ENCODE measurements at regions not wholly inside any gene's neighbourhood (a gene's known extent, or its start where the extent isn't known, plus 50 kb on each side); places are given as distances from the start of the nearest gene placed in this dataset.

- TF ChIP-seq REPIN1 (CRISPR knock-in tag; IDR thresholded peaks at IDR 0.05; ENCODE audit: borderline replicate concordance, low read depth) (no peak), ATF2 (CRISPR knock-in tag; IDR thresholded peaks at IDR 0.05) (peak; percentile 26; the same call in 1 of the 2 replicates), MTA1 (CRISPR knock-in tag; IDR thresholded peaks at IDR 0.05; ENCODE audit: borderline replicate concordance) (no peak), ZNF784 (CRISPR knock-in tag; IDR thresholded peaks at IDR 0.05; ENCODE audit: borderline replicate concordance) (no peak), NFIC (IDR thresholded peaks at IDR 0.05; ENCODE audit: low read length) (peak; percentile 33; the same call in 1 of the 2 replicates), ZNF776 (CRISPR knock-in tag; IDR thresholded peaks at IDR 0.05) (no peak), CENPT (CRISPR knock-in tag; IDR thresholded peaks at IDR 0.05; ENCODE audit: low read depth) (no peak), ZNF274 (CRISPR knock-in tag; IDR thresholded peaks at IDR 0.05) (no peak), EZH2 (conservative IDR thresholded peaks at IDR 0.05; ENCODE audit: low read depth, low read length) (no peak), SALL2 (CRISPR knock-in tag; IDR thresholded peaks at IDR 0.05) (no peak), GZF1 (CRISPR knock-in tag; IDR thresholded peaks at IDR 0.05) (no peak), HIVEP1 (CRISPR knock-in tag; IDR thresholded peaks at IDR 0.05) (no peak), CBFB (CRISPR knock-in tag; IDR thresholded peaks at IDR 0.05) (no peak), ATF7-NPFF (CRISPR knock-in tag; IDR thresholded peaks at IDR 0.05; ENCODE audit: low read depth) (no peak), RBM22 (optimal IDR thresholded peaks at IDR 0.05; ENCODE audit: low read length) (no peak), ZNF598 (CRISPR knock-in tag; IDR thresholded peaks at IDR 0.05; ENCODE audit: borderline replicate concordance) (no peak), ZNF569 (CRISPR knock-in tag; IDR thresholded peaks at IDR 0.05; ENCODE audit: borderline replicate concordance) (no peak), ZNF839 (CRISPR knock-in tag; IDR thresholded peaks at IDR 0.05; ENCODE audit: borderline replicate concordance) (no peak), SP1 (IDR thresholded peaks at IDR 0.05) (no peak), SP1 (CRISPR knock-in tag; IDR thresholded peaks at IDR 0.05) (no peak), ATF5 (CRISPR knock-in tag; IDR thresholded peaks at IDR 0.05; ENCODE audit: low read depth) (no peak), KDM3A (CRISPR knock-in tag; IDR thresholded peaks at IDR 0.05; ENCODE audit: low read depth) (no peak), ZNF652 (CRISPR knock-in tag; IDR thresholded peaks at IDR 0.05; ENCODE audit: borderline replicate concordance, low read depth) (no peak), ZNF556 (CRISPR knock-in tag; IDR thresholded peaks at IDR 0.05; ENCODE audit: borderline replicate concordance) (no peak), HMG20A (CRISPR knock-in tag; IDR thresholded peaks at IDR 0.05; ENCODE audit: borderline replicate concordance) (peak; percentile 64; the same call in 1 of the 2 replicates), REL (CRISPR knock-in tag; conservative IDR thresholded peaks at IDR 0.05) (no peak)
- TF ChIP-seq, protein P1, sequence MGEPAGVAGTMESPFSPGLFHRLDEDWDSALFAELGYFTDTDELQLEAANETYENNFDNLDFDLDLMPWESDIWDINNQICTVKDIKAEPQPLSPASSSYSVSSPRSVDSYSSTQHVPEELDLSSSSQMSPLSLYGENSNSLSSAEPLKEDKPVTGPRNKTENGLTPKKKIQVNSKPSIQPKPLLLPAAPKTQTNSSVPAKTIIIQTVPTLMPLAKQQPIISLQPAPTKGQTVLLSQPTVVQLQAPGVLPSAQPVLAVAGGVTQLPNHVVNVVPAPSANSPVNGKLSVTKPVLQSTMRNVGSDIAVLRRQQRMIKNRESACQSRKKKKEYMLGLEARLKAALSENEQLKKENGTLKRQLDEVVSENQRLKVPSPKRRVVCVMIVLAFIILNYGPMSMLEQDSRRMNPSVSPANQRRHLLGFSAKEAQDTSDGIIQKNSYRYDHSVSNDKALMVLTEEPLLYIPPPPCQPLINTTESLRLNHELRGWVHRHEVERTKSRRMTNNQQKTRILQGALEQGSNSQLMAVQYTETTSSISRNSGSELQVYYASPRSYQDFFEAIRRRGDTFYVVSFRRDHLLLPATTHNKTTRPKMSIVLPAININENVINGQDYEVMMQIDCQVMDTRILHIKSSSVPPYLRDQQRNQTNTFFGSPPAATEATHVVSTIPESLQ (CRISPR knock-in tag; conservative IDR thresholded peaks at IDR 0.05), result no peak
Measured at GRCh38 chr12:46938071-46938678, 112.4 kb upstream of the SLC38A4 start (continued).

All from HepG2 (cell line).